A673 (cell line): ENCODE measurements at regions not wholly inside any gene's neighbourhood (a gene's known extent, or its start where the extent isn't known, plus 50 kb on each side); places are given as distances from the start of the nearest gene placed in this dataset.
"Not testable (repeated sequence)": the region's sequence is repeated elsewhere in the genome, so short reads cannot be mapped to it uniquely, and the experiment has no call there.

Source experiments
- BruUV-seq: library from RNA; stranded (reverse); fragments of 400-500 nt; replicated peaks from 2 replicates; lab custom pipeline; 2021; lab: Mats Ljungman, UMichigan
- CTCF ChIA-PET: fragments of 300-600 bp; sonication (Branson Sonifier 250); formaldehyde crosslinking; loops from one replicate; lab custom pipeline; 2022; ENCODE audit warnings: antibody characterized with exemption; lab: Charles Lee
- POLR2A ChIA-PET: fragments of 300-600 bp; sonication (Branson Sonifier 250); formaldehyde crosslinking; loops from one replicate; lab custom pipeline; 2022; ENCODE audit warnings: antibody characterized with exemption; ENCODE audit not compliant: low non-redundant PET; lab: Charles Lee
- DNase-seq: peaks from one replicate; pipeline ENCODE4 v3.0.0-alpha.2; 2015; ENCODE audit warnings: low spot score
- H3K27ac ChIP-seq: fragments of 200-600 bp; sonication (generic); 2 replicates; pipeline ENCODE4 v1.5.1; 2016; ENCODE audit warnings: mixed run types, low read depth, mild to moderate bottlenecking, mixed read lengths, antibody characterized with exemption, low read length; ENCODE audit not compliant: poor library complexity, severe bottlenecking
- H3K27me3 ChIP-seq: fragments of 200-600 bp; sonication (generic); replicated peaks from 2 replicates; pipeline ENCODE4 v1.6.1; 2017; ENCODE audit warnings: mixed run types, low read depth, mild to moderate bottlenecking, mixed read lengths, antibody characterized with exemption, low read length; ENCODE audit not compliant: insufficient read depth, poor library complexity
- H3K36me3 ChIP-seq: fragments of 200-600 bp; sonication (generic); 2 replicates; pipeline ENCODE4 v1.6.1; 2016; ENCODE audit warnings: mixed run types, mild to moderate bottlenecking, mixed read lengths, antibody characterized with exemption, low read length; ENCODE audit not compliant: insufficient read depth, poor library complexity, severe bottlenecking
- H3K4me1 ChIP-seq: fragments of 200-600 bp; sonication (generic); 2 replicates; pipeline ENCODE4 v1.6.1; 2017; ENCODE audit warnings: mixed run types, mild to moderate bottlenecking, mixed read lengths, antibody characterized with exemption, low read length; ENCODE audit not compliant: insufficient read depth, poor library complexity, severe bottlenecking
- H3K4me3 ChIP-seq: fragments of 200-600 bp; sonication (generic); 2 replicates; pipeline ENCODE4 v1.5.1; 2016; ENCODE audit warnings: low read depth, mixed run types, mild to moderate bottlenecking, mixed read lengths, low read length; ENCODE audit not compliant: poor library complexity, severe bottlenecking
- H3K9me3 ChIP-seq: fragments of 200-600 bp; sonication (generic); 2 replicates; pipeline ENCODE4 v1.6.1; 2016; ENCODE audit warnings: mixed run types, low read depth, mild to moderate bottlenecking, mixed read lengths, antibody characterized with exemption, low read length; ENCODE audit not compliant: poor library complexity, severe bottlenecking
- CTCF ChIP-seq: fragments of 300-800, 200-600 bp; sonication (generic); conservative IDR thresholded peaks from 2 replicates; pipeline ENCODE4 v1.5.1; 2017; ENCODE audit warnings: low read depth, mild to moderate bottlenecking, antibody characterized with exemption, low read length, moderate library complexity, mixed read lengths
- EZH2 ChIP-seq: fragments of 200-600 bp; sonication (generic); IDR thresholded peaks from 2 replicates; pipeline ENCODE4 v1.6.1; 2017; ENCODE audit warnings: borderline replicate concordance, low read depth, mild to moderate bottlenecking, mixed read lengths, antibody characterized with exemption, low read length; ENCODE audit not compliant: poor library complexity, severe bottlenecking
- intact Hi-C: fragments of 100-400 bp; cut with micrococcal nuclease; formaldehyde crosslinking; loops from one replicate; pipeline ENCODE4 v1.10.0; 2022; ENCODE audit not compliant: unreplicated experiment

- Histone ChIP-seq H3K27me3 (no peaks in the 10 kb centered on the region), H3K27ac (no peak overlapping the region), H3K36me3 (no peaks in the 10 kb centered on the region), H3K4me1 (peaks cover 4% of the 10 kb centered on the region), H3K4me3 (no peak overlapping the region), H3K9me3 (peaks cover 9% of the 10 kb centered on the region)
- ChIA-PET CTCF (no interaction called here), POLR2A (no interaction called here)
- DNase-seq = no peak
- BruUV-seq = no TSS peak
- TF ChIP-seq EZH2 (no peak), CTCF (no peak)
- intact Hi-C loops = no loop called here
Observed at GRCh38 chr11:129569007-129569406, 193.4 kb downstream of the BARX2 start.

DNA sequence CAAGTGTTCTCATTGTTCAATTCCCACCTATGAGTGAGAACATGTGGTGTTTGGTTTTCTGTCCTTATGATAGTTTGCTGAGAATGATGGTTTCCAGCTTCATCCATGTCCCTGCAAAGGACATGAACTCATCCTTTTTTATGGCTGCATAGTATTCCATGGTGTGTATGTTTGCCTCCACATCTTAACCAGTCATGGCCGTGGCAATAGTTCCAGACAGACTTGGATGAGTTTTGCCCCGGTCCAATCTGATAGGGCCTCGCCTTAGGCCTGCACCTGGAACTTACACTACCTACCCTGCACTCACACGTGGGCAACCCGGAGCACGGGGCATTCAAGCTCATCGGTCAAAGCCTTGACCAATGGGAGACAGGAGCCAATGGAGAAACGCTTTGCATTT, 197.0 kb downstream of the BARX2 start:
- intact Hi-C loops, BruUV-seq, H3K27me3 ChIP-seq, H3K4me1 ChIP-seq, H3K36me3 ChIP-seq, H3K27ac ChIP-seq, DNase-seq, H3K4me3 ChIP-seq, POLR2A ChIA-PET, H3K9me3 ChIP-seq: not testable (repeated sequence)
- 0 out of 2 replicates have a peak, but pooled peaks have one; percentile 24 for TF ChIP-seq CTCF
- CTCF ChIA-PET = interaction anchor here (0.7 kb wide), 1 partner anchor 117 kb away, joined by 3 read pairs; no protein-coding TSS in a partner anchor

DNA sequence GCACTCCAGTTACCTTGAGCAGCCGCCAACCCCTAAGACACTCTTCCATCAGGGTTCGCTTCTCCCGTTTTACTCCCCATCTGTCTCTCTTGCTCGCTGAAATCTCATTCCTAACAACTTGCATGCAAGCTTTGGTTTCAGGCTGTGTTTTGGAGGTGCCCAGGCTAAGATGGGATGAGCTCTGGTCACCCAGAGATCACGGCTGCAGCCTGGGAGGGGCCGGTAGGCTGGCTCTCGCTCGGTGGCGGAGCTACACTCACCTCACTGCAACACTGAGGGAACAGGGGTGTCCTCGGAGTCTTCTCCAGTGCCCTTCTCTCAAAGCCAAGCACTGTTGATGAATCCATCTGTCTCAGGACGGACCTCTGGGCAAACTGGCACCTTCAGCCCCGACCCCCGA, 197.5 kb downstream of the BARX2 start:
- intact Hi-C loops = no loop called here
- H3K36me3 ChIP-seq = no peaks in the 10 kb centered on the region
- no peak overlapping the region for H3K4me3 ChIP-seq
- H3K9me3 ChIP-seq = peaks cover 9% of the 10 kb centered on the region
- TF ChIP-seq EZH2 (no peak), CTCF (0 out of 2 replicates have a peak, but pooled peaks have one; percentile 1)
- POLR2A ChIA-PET = no interaction called here
- no TSS peak for BruUV-seq
- H3K27ac ChIP-seq = no peak overlapping the region
- CTCF ChIA-PET = no interaction called here
- no peaks in the 10 kb centered on the region for H3K4me1 ChIP-seq
- DNase-seq = no peak
- no peaks in the 10 kb centered on the region for H3K27me3 ChIP-seq
